Hepatocyte (in vitro differentiated cells): ENCODE measurements at regions not wholly inside any gene's neighbourhood (a gene's known extent, or its start where the extent isn't known, plus 50 kb on each side); places are given as distances from the start of the nearest gene placed in this dataset.
"Not testable (repeated sequence)": the region's sequence is repeated elsewhere in the genome, so short reads cannot be mapped to it uniquely, and the experiment has no call there.

Experiments
- DNase-seq: peaks from one replicate; pipeline ENCODE4 v3.0.0-alpha.2; 2016; ENCODE audit warnings: low spot score
- H2AFZ ChIP-seq: fragments of 200-600 bp; sonication (generic); 2 replicates; pipeline ENCODE4 v1.6.0; 2016; ENCODE audit warnings: antibody characterized with exemption, mild to moderate bottlenecking
- H3K27ac ChIP-seq: fragments of 200-600 bp; sonication (generic); 2 replicates; pipeline ENCODE4 v1.5.1; 2016; ENCODE audit warnings: mild to moderate bottlenecking
- H3K27me3 ChIP-seq: fragments of 200-600 bp; sonication (generic); 2 replicates; pipeline ENCODE4 v1.6.1; 2016
- H3K36me3 ChIP-seq: fragments of 200-600 bp; sonication (generic); replicated peaks from 2 replicates; pipeline ENCODE4 v1.5.1; 2016; ENCODE audit warnings: low read depth; ENCODE audit not compliant: insufficient read depth
- H3K4me1 ChIP-seq: fragments of 200-600 bp; sonication (generic); 2 replicates; pipeline ENCODE4 v1.5.1; 2016; ENCODE audit warnings: mild to moderate bottlenecking, moderate library complexity; ENCODE audit not compliant: insufficient read depth
- H3K4me2 ChIP-seq: fragments of 200-600 bp; sonication (generic); 2 replicates; pipeline ENCODE4 v1.6.0; 2016
- H3K4me3 ChIP-seq: fragments of 200-600 bp; sonication (generic); 2 replicates; pipeline ENCODE4 v1.5.1; 2016; ENCODE audit warnings: mild to moderate bottlenecking
- H3K79me2 ChIP-seq: fragments of 200-600 bp; sonication (generic); 2 replicates; pipeline ENCODE4 v1.6.0; 2017; ENCODE audit warnings: mild to moderate bottlenecking
- H3K9me2 ChIP-seq: fragments of 200-600 bp; sonication (generic); replicated peaks from 2 replicates; pipeline ENCODE4 v1.6.0; 2017; ENCODE audit warnings: mild to moderate bottlenecking; ENCODE audit not compliant: insufficient read depth
- H3K9me3 ChIP-seq: fragments of 200-600 bp; sonication (generic); 2 replicates; pipeline ENCODE4 v1.5.1; 2016; ENCODE audit warnings: low read depth, mild to moderate bottlenecking
- H4K20me1 ChIP-seq: fragments of 200-600 bp; sonication (generic); 2 replicates; pipeline ENCODE4 v1.6.0; 2016; ENCODE audit warnings: mild to moderate bottlenecking; ENCODE audit not compliant: insufficient read depth, poor library complexity, severe bottlenecking
- EZH2 ChIP-seq: fragments of 200-600 bp; sonication (generic); IDR thresholded peaks from 2 replicates; pipeline ENCODE4 v1.6.1; 2016; ENCODE audit warnings: antibody characterized with exemption, mild to moderate bottlenecking, borderline replicate concordance
- EZH2phosphoT487 ChIP-seq: fragments of 200-600 bp; sonication (generic); IDR thresholded peaks from one replicate; pipeline ENCODE4 v1.6.1; 2018; ENCODE audit warnings: antibody characterized with exemption, mild to moderate bottlenecking, low read depth, moderate library complexity; ENCODE audit not compliant: unreplicated experiment, severe bottlenecking
- WGBS: methylation state at CpG from one replicate; pipeline ENCODE4 v1.1.6; 2016; ENCODE audit warnings: low lambda C conversion rate; ENCODE audit errors: missing lambda C conversion rate; 5-methylcytosine and 5-hydroxymethylcytosine counted together
- TF ChIP-seq, protein P1 (sequence below): fragments of 200-600 bp; sonication (generic); IDR thresholded peaks from 2 replicates; pipeline ENCODE4 v1.5.1; 2016; ENCODE audit warnings: antibody characterized with exemption, mild to moderate bottlenecking; ENCODE audit not compliant: poor library complexity

DNA sequence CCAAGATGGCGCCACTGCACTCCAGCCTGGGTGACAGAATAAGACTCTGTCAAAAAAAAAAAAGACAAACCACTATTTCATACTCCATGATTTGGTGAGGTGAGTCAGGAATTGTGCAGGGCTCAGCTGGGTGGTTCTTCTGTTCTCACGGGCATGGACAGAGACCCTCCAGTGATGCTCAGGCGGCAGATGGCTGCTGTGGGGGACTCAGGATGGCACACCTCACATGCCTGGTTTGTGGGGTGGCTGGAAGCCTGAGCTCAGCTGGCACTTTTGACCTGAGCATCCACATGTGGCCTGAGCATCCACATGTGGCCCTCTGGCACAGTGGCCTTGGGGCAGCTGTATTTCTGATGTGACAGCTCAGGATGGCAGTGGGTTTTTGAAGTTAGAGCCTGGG lies 217.2 kb downstream of the IRX2 start:
- H3K27ac ChIP-seq, result no peak overlapping the region
- no peaks in the 10 kb centered on the region for H4K20me1 ChIP-seq
- no peak overlapping the region for H3K4me2 ChIP-seq
- no peak overlapping the region for H3K4me3 ChIP-seq
- H3K9me3 ChIP-seq, result no peaks in the 10 kb centered on the region
- no peaks in the 10 kb centered on the region for H3K79me2 ChIP-seq
- no peak for DNase-seq
- H3K36me3 ChIP-seq, result no peaks in the 10 kb centered on the region
- H3K4me1 ChIP-seq, result no peaks in the 10 kb centered on the region
- no peaks in the 10 kb centered on the region for H3K9me2 ChIP-seq
- H2AFZ ChIP-seq, result no peak overlapping the region
- 80% methylated on average over 3 of the region's 3 CpGs for WGBS
- TF ChIP-seq EZH2phosphoT487 (no peak), EZH2 (no peak)
- TF ChIP-seq, protein P1, sequence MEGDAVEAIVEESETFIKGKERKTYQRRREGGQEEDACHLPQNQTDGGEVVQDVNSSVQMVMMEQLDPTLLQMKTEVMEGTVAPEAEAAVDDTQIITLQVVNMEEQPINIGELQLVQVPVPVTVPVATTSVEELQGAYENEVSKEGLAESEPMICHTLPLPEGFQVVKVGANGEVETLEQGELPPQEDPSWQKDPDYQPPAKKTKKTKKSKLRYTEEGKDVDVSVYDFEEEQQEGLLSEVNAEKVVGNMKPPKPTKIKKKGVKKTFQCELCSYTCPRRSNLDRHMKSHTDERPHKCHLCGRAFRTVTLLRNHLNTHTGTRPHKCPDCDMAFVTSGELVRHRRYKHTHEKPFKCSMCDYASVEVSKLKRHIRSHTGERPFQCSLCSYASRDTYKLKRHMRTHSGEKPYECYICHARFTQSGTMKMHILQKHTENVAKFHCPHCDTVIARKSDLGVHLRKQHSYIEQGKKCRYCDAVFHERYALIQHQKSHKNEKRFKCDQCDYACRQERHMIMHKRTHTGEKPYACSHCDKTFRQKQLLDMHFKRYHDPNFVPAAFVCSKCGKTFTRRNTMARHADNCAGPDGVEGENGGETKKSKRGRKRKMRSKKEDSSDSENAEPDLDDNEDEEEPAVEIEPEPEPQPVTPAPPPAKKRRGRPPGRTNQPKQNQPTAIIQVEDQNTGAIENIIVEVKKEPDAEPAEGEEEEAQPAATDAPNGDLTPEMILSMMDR, result no peak
- no peaks in the 10 kb centered on the region for H3K27me3 ChIP-seq

DNA sequence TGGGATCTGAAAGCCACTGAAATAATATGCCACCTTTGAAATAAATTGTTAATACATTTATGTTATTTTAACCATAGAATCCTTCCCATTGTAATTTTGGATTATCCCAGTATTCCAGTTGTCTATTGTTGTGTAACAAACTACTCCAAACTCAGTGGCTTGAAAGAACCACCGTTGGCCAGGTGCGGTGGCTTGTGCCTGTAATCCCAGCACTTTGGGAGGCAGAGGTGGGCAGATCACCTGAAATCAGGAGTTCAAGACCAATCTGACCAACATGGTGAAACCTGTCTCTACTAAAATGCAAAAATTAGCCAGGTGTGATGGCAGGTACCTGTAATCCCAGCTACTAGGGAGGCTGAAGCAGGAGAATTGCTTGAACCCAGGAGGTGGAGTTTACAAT lies 217.6 kb downstream of the IRX2 start:
- DNase-seq, H3K9me3 ChIP-seq, H2AFZ ChIP-seq, H3K4me1 ChIP-seq, H3K36me3 ChIP-seq, H3K27ac ChIP-seq, H3K79me2 ChIP-seq, H3K27me3 ChIP-seq, H3K4me3 ChIP-seq, H3K4me2 ChIP-seq, H4K20me1 ChIP-seq, H3K9me2 ChIP-seq: not testable (repeated sequence)
- 63% methylated on average over 2 of the region's 2 CpGs for WGBS

DNA sequence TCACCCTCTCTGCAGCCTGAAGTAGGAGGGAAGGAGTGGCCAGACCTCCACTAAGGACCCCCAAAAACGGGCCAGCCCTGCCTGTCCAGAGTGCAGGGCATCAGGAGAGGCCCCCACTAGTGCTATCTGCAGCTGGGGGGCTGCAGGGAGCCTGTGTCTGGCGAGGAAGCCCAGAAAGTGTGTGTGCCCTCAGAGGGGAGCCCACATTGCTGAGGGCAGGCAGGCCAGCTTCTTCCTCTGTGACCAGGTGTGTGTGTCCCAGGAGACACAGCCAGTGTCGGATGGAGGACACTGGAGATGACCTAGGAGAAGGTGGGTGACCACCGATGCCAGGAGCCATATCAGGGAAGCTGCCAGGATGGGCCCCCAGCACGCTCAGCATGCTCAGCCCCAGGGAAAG lies 218.7 kb downstream of the IRX2 start:
- H3K79me2 ChIP-seq, result no peaks in the 10 kb centered on the region
- no peaks in the 10 kb centered on the region for H3K9me3 ChIP-seq
- no peak overlapping the region for H3K4me2 ChIP-seq
- H3K4me3 ChIP-seq, result no peak overlapping the region
- no peak overlapping the region for H2AFZ ChIP-seq
- TF ChIP-seq, protein P1, result no peak
- no peaks in the 10 kb centered on the region for H3K27me3 ChIP-seq
- 83% methylated on average over 5 of the region's 5 CpGs for WGBS
- no peak for DNase-seq
- no peaks in the 10 kb centered on the region for H3K4me1 ChIP-seq
- H4K20me1 ChIP-seq, result no peaks in the 10 kb centered on the region
- no peak overlapping the region for H3K27ac ChIP-seq
- no peaks in the 10 kb centered on the region for H3K9me2 ChIP-seq
- no peaks in the 10 kb centered on the region for H3K36me3 ChIP-seq

DNA sequence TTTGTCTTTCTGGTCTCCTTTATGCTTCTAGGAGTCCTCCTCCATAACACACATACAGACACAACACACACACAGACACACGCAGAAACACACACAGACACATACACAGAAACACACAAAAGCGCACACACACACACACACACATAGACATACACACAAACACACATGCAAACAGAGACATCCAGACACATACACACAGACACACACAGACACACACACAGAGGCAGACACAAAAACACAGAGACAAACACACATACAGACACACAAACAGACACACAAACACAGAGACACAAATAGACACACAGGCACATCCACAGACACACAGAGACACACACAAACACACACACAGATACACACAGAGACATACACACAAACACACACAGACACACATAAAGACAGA lies 220.2 kb downstream of the IRX2 start:
- Histone ChIP-seq H3K4me3 (no peak overlapping the region), H3K9me3 (no peaks in the 10 kb centered on the region), H3K4me2 (no peak overlapping the region), H3K4me1 (no peaks in the 10 kb centered on the region), H2AFZ (no peak overlapping the region), H3K9me2 (no peaks in the 10 kb centered on the region), H3K79me2 (no peaks in the 10 kb centered on the region), H3K27ac (no peak overlapping the region), H3K36me3 (no peaks in the 10 kb centered on the region), H3K27me3 (no peaks in the 10 kb centered on the region), H4K20me1 (no peaks in the 10 kb centered on the region)
- TF ChIP-seq, protein P1, result no peak
- TF ChIP-seq EZH2, result no peak
- TF ChIP-seq EZH2phosphoT487, result no peak
- WGBS, result 97% methylated on average over 2 of the region's 2 CpGs
- DNase-seq, result no peak
